ENCODE measurements at regions not wholly inside any gene's neighbourhood (a gene's known extent, or its start where the extent isn't known, plus 50 kb on each side); places are given as distances from the start of the nearest gene placed in this dataset.

- DNase-seq (ENCODE audit: low read depth): no peak
- TF ChIP-seq, protein P1, sequence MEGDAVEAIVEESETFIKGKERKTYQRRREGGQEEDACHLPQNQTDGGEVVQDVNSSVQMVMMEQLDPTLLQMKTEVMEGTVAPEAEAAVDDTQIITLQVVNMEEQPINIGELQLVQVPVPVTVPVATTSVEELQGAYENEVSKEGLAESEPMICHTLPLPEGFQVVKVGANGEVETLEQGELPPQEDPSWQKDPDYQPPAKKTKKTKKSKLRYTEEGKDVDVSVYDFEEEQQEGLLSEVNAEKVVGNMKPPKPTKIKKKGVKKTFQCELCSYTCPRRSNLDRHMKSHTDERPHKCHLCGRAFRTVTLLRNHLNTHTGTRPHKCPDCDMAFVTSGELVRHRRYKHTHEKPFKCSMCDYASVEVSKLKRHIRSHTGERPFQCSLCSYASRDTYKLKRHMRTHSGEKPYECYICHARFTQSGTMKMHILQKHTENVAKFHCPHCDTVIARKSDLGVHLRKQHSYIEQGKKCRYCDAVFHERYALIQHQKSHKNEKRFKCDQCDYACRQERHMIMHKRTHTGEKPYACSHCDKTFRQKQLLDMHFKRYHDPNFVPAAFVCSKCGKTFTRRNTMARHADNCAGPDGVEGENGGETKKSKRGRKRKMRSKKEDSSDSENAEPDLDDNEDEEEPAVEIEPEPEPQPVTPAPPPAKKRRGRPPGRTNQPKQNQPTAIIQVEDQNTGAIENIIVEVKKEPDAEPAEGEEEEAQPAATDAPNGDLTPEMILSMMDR (IDR thresholded peaks at IDR 0.05; ENCODE audit: low read depth, low read length, missing control alignments): no peak
- H3K4me3 ChIP-seq (ENCODE audit: low read depth, low read length): no peak overlapping the region
- in situ Hi-C loops (cut with HindIII; ENCODE audit: low sequenced_read_pairs): no loop called here
Observed at GRCh38 chr1:232437510-232437909, 192.4 kb downstream of the SIPA1L2 start.

DNA sequence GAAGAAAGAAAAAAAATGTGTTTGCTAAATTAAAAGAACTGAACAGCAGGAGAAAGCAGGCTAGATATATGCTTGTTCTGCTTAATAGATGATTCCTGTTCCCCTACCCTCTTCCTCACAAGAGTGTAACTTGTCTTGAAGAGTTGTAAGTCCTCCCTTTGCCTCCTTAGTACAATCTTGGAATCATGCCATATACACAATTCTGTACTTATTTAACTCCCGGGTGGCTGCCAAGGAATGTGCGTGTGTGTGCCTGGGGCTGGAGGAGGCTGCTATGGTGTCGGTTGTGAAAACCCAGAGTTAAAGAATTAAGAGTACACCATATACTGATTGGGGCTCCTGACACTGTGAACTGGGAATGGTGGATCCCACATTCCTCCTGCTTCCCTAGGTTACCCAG is 194.2 kb downstream of the SIPA1L2 start:
- in situ Hi-C loops (cut with HindIII; ENCODE audit: low sequenced_read_pairs): no loop called here
- no peak overlapping the region for H3K4me3 ChIP-seq (ENCODE audit: low read depth, low read length)
- TF ChIP-seq, protein P1 (IDR thresholded peaks at IDR 0.05; ENCODE audit: low read depth, low read length, missing control alignments): no peak
- DNase-seq (ENCODE audit: low read depth): no peak

DNA sequence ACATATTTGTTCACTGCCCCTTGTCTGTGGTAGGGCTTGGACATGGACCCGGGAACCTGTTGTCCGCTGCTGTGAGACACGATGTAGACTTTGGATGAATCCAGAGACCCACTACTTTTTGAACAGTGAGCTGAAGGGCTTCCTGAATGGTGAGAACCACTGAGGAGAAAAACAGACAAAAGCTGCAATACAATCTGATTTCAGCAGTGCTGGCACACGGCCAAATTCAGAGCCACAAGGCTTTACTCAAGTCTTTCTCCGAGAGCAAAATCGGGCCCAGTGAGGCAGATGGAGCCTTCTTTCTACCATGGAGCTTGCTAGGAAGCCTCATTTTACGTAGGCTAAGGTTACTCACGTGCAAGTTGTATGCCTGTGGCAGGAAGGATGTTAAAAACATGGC is 197.6 kb downstream of the SIPA1L2 start:
- no peak overlapping the region for H3K4me3 ChIP-seq (ENCODE audit: low read depth, low read length)
- in situ Hi-C loops (cut with HindIII; ENCODE audit: low sequenced_read_pairs): no loop called here
- TF ChIP-seq, protein P1 (IDR thresholded peaks at IDR 0.05; ENCODE audit: low read depth, low read length, missing control alignments): no peak
- DNase-seq (ENCODE audit: low read depth): peak; percentile 34

GRCh38 chr1:232431748-232432147 is 198.2 kb downstream of the SIPA1L2 start:
- no peak for DNase-seq (ENCODE audit: low read depth)
- in situ Hi-C loops (cut with HindIII; ENCODE audit: low sequenced_read_pairs): no loop called here
- no peak overlapping the region for H3K4me3 ChIP-seq (ENCODE audit: low read depth, low read length)
- TF ChIP-seq, protein P1 (IDR thresholded peaks at IDR 0.05; ENCODE audit: low read depth, low read length, missing control alignments): no peak

DNA sequence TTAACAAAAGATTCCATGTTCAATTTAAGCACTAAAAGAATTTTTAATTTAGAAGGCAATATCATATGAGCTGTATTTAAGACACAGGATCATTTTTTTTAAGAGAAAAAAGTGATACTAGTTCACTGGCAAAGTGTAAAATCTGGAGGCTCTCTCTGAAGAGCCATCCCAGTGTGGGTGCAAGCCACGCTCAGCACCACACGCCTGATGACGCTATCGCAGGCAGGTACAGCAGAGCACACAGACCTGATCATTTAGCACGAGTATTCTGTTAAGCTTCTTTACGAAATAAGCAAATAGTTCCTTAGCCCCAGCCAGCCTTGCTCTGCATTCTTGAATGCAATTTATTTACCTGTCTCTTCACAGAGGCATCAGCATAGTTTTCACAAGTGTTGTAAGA is 198.6 kb downstream of the SIPA1L2 start:
- in situ Hi-C loops (cut with HindIII; ENCODE audit: low sequenced_read_pairs): no loop called here
- TF ChIP-seq, protein P1 (IDR thresholded peaks at IDR 0.05; ENCODE audit: low read depth, low read length, missing control alignments): no peak
- H3K4me3 ChIP-seq (ENCODE audit: low read depth, low read length): no peak overlapping the region
- DNase-seq (ENCODE audit: low read depth): no peak

DNA sequence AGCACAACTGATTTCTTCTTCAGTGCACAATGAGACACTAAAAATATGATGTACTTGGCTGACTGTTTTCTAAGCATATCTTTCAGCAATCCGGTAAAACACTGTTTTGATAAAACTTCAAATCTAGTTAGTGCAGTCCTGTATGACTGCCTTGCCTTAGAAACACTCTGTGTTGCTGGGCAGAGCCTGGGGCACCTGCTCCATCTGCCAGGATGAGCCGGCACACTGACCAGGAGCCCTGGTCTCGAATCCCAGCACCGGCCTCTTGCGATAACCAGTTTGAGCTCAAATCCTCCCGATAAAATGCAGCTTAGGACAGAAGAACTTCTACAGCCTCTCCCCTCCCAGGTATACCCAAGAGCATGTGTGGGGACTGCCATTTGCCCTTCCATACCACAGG is 199.5 kb downstream of the SIPA1L2 start:
- H3K4me3 ChIP-seq (ENCODE audit: low read depth, low read length): no peak overlapping the region
- DNase-seq (ENCODE audit: low read depth): no peak
- in situ Hi-C loops (cut with HindIII; ENCODE audit: low sequenced_read_pairs): no loop called here
- TF ChIP-seq, protein P1 (IDR thresholded peaks at IDR 0.05; ENCODE audit: low read depth, low read length, missing control alignments): no peak
